ENCODE measurements at regions not wholly inside any gene's neighbourhood (a gene's known extent, or its start where the extent isn't known, plus 50 kb on each side); places are given as distances from the start of the nearest gene placed in this dataset.

DNA sequence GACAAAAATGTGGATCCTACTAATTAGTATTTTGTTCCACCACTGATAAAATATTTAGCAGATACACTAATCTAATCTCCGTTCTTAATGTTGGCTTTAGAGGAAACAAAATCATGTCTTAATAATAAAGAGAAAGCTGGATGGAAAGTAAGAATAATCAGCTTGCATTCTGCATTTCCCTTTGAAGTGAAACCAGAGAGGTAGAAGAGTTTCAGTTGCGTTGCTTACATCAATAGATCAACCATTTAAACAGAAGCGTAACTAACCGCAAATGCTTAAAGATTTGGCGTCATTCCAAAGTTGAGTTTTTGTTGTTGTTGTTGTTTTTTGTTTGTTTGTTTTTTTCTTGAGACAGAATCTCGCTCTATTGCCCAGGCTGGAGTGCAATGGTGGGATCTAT is 168.9 kb downstream of the TRIML1 start:
- TF ChIP-seq, protein P1, sequence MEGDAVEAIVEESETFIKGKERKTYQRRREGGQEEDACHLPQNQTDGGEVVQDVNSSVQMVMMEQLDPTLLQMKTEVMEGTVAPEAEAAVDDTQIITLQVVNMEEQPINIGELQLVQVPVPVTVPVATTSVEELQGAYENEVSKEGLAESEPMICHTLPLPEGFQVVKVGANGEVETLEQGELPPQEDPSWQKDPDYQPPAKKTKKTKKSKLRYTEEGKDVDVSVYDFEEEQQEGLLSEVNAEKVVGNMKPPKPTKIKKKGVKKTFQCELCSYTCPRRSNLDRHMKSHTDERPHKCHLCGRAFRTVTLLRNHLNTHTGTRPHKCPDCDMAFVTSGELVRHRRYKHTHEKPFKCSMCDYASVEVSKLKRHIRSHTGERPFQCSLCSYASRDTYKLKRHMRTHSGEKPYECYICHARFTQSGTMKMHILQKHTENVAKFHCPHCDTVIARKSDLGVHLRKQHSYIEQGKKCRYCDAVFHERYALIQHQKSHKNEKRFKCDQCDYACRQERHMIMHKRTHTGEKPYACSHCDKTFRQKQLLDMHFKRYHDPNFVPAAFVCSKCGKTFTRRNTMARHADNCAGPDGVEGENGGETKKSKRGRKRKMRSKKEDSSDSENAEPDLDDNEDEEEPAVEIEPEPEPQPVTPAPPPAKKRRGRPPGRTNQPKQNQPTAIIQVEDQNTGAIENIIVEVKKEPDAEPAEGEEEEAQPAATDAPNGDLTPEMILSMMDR (IDR thresholded peaks at IDR 0.05), result no peak
- no peak for TF ChIP-seq POLR2A (IDR thresholded peaks at IDR 0.05; ENCODE audit: low read depth)
- TF ChIP-seq POLR2AphosphoS5 (IDR thresholded peaks at IDR 0.05), result no peak
- no peak for TF ChIP-seq EP300 (IDR thresholded peaks at IDR 0.05)
